ENCODE measurements at regions not wholly inside any gene's neighbourhood (a gene's known extent, or its start where the extent isn't known, plus 50 kb on each side); places are given as distances from the start of the nearest gene placed in this dataset.

GRCh38 chr10:36170142-36170719 is 528.1 kb upstream of the FZD8 start:
- no peak overlapping the region for H2AK5ac ChIP-seq (ENCODE audit: low read depth, low read length)
- H3K79me1 ChIP-seq (ENCODE audit: low read depth, low read length): no peaks in the 10 kb centered on the region
- ChIA-PET POLR2A (ENCODE audit: partially characterized antibody) (no interaction called here), CTCF (ENCODE audit: partially characterized antibody) (no interaction called here)
- H2BK5ac ChIP-seq (ENCODE audit: low read depth, low read length): no peak overlapping the region
- H3K4ac ChIP-seq (replicated peaks; ENCODE audit: insufficient read length, low read depth, low read length): no peak overlapping the region
- H2BK15ac ChIP-seq (ENCODE audit: low read length): no peak overlapping the region
- H3K14ac ChIP-seq (ENCODE audit: insufficient read length): no peak overlapping the region
- H2BK20ac ChIP-seq (ENCODE audit: low read length): no peak overlapping the region
- TF ChIP-seq ATF2 (IDR thresholded peaks at IDR 0.05; ENCODE audit: low read length) (no peak), CHD1 (IDR thresholded peaks at IDR 0.05; ENCODE audit: low read depth, low read length) (no peak), MAFK (IDR thresholded peaks at IDR 0.05; ENCODE audit: low read depth, low read length) (no peak), CBX5 (IDR thresholded peaks at IDR 0.05; ENCODE audit: low read depth, low read length) (no peak), SP4 (IDR thresholded peaks at IDR 0.05; ENCODE audit: low read length) (no peak), GTF2F1 (IDR thresholded peaks at IDR 0.05; ENCODE audit: borderline replicate concordance, low read depth, low read length) (no peak), SUZ12 (IDR thresholded peaks at IDR 0.05; ENCODE audit: low read length) (no peak), KDM4A (IDR thresholded peaks at IDR 0.05; ENCODE audit: low read depth, low read length, severe bottlenecking) (no peak), SP1 (IDR thresholded peaks at IDR 0.05; ENCODE audit: low read depth, low read length) (no peak), EP300 (IDR thresholded peaks at IDR 0.05; ENCODE audit: borderline replicate concordance in 1 of 2, low read depth in 2 of 2, low read length in 2 of 2) (no peak)
- no peaks in the 10 kb centered on the region for H3K27me3 ChIP-seq (replicated peaks in 1 of 4; ENCODE audit: control insufficient read depth in 3 of 4, extremely low read depth in 1 of 4, insufficient read depth in 3 of 4, low read length in 3 of 4)
- H4K20me1 ChIP-seq (replicated peaks in 1 of 2; ENCODE audit: control insufficient read depth in 1 of 2, insufficient read depth in 2 of 2, low read length in 2 of 2): no peaks in the 10 kb centered on the region
- FAIRE-seq: no peak
- WGBS, 2 experiments (ENCODE audit: extremely low coverage in 1 of 2, insufficient coverage in 1 of 2, insufficient read length in 1 of 2, insufficient replicate concordance in 2 of 2, low coverage in 1 of 2, low lambda C conversion rate in 2 of 2, missing lambda C conversion rate in 1 of 2): 51% methylated on average over 2 of the region's 2 CpGs; no CpG with 5 or more reads in 1 of the 2 experiments
- no peak overlapping the region for H3K4me3 ChIP-seq (ENCODE audit: extremely low read depth in 1 of 4, insufficient read depth in 2 of 4, low read depth in 3 of 4, low read length in 4 of 4)
- H3K27ac ChIP-seq (ENCODE audit: low read depth, low read length): no peak overlapping the region
- no peak overlapping the region for H2BK12ac ChIP-seq (ENCODE audit: low read depth, low read length)
- no peak overlapping the region for H4K91ac ChIP-seq (replicated peaks; ENCODE audit: insufficient read length, low read length)
- no peaks in the 10 kb centered on the region for H3K36me3 ChIP-seq (ENCODE audit: control insufficient read depth in 2 of 4, insufficient read depth in 4 of 4, low read length in 3 of 4)
- no peaks in the 10 kb centered on the region for H3K23me2 ChIP-seq (ENCODE audit: low read depth, low read length)
- peak overlapping the region in 1 of 2 experiments; percentile 36; a peak in 1 of 4 replicates for H3K4me2 ChIP-seq (ENCODE audit: insufficient read depth in 1 of 2, low read depth in 2 of 2, low read length in 2 of 2)
- H3K9ac ChIP-seq (replicated peaks in 1 of 4; ENCODE audit: extremely low read depth in 1 of 4, low read depth in 3 of 4, low read length in 3 of 4): no peak overlapping the region
- H3K4me1 ChIP-seq (replicated peaks in 1 of 4; ENCODE audit: control insufficient read depth in 3 of 4, insufficient read depth in 4 of 4, low read length in 3 of 4): peaks cover 0 to 8% (median 7%) of the 10 kb centered on the region in 4 experiments; a peak in 3 of 7 replicates
- no peak overlapping the region for H2BK120ac ChIP-seq (replicated peaks; ENCODE audit: low read depth, low read length)
- no peak overlapping the region for H3K56ac ChIP-seq (replicated peaks; ENCODE audit: insufficient read length, low read depth, low read length)
- no peaks in the 10 kb centered on the region for H3K9me3 ChIP-seq (ENCODE audit: insufficient read depth in 2 of 2, low read depth in 1 of 2, low read length in 1 of 2)
- no peak overlapping the region for H2AFZ ChIP-seq (ENCODE audit: low read length)
- no peak for DNase-seq (ENCODE audit: low read depth in 1 of 2, low spot score in 2 of 2)
- H3K79me2 ChIP-seq (ENCODE audit: control insufficient read depth in 1 of 2, insufficient read depth in 2 of 2, low read length in 2 of 2): no peaks in the 10 kb centered on the region
- H4K5ac ChIP-seq (ENCODE audit: insufficient read length, low read depth, low read length): no peak overlapping the region
- no peak overlapping the region for H3K23ac ChIP-seq (ENCODE audit: insufficient read length)
- no peak overlapping the region for H3K18ac ChIP-seq (ENCODE audit: extremely low read depth, low read length)
- no peak overlapping the region for H4K8ac ChIP-seq (ENCODE audit: extremely low read depth, insufficient read depth, low read length)
